GM13977 (cell line): ENCODE measurements at regions not wholly inside any gene's neighbourhood (a gene's known extent, or its start where the extent isn't known, plus 50 kb on each side); places are given as distances from the start of the nearest gene placed in this dataset.

Source experiments
- DNase-seq: peaks from one replicate; pipeline ENCODE4 v3.0.0; 2012; ENCODE audit warnings: low spot score
- in situ Hi-C: fragments of 300-500 bp; cut with MboI; formaldehyde crosslinking; loops from one replicate; pipeline ENCODE4 v1.12.0; 2022; ENCODE audit warnings: low sequenced_read_pairs, low pct_unique_long_range_greater_than_20kb, mixed read lengths, inconsistent platforms; ENCODE audit not compliant: unreplicated experiment
- TF ChIP-seq, protein P1 (sequence below): IDR thresholded peaks from 2 replicates; pipeline ENCODE4 v1.5.1; 2012; ENCODE audit warnings: mild to moderate bottlenecking, control low read depth; ENCODE audit not compliant: insufficient read depth; ENCODE audit errors: extremely low read depth, missing control alignments

DNA sequence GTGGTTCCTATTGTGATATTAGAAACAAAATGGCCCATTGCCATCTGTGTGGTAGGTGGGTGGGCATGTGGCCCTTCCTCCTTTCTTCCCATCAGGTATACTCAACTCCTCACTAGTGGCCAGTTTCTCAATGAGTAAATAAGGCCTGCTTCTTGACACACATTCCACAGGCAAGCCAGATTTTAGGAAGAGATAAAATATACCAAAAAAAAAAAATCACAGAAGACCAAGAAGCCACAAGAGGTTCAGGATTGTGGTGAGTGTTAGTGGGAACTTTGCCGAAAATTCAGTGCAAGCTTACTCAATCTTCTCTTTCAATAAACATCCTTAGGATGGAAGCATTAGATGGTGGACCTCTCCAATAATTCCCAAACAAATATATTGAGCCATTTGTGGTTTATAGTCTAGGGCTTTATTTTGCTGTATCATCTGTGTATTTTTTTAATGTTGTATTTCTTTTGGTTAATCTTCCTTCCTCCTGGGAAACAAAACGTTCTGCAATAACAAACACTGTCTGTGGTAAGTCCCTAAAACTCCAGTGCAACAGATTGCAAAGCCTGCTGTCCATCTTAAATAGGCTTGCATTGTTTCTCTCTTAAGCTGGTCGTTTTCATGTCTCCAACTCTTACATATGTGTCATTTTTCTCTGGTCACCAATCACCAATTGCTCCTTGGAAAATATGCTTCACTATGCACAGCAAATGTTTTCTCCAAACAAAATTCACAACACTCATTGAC lies 289.9 kb upstream of the KITLG start:
- no peak for DNase-seq
- in situ Hi-C loops, result no loop called here
- TF ChIP-seq, protein P1, sequence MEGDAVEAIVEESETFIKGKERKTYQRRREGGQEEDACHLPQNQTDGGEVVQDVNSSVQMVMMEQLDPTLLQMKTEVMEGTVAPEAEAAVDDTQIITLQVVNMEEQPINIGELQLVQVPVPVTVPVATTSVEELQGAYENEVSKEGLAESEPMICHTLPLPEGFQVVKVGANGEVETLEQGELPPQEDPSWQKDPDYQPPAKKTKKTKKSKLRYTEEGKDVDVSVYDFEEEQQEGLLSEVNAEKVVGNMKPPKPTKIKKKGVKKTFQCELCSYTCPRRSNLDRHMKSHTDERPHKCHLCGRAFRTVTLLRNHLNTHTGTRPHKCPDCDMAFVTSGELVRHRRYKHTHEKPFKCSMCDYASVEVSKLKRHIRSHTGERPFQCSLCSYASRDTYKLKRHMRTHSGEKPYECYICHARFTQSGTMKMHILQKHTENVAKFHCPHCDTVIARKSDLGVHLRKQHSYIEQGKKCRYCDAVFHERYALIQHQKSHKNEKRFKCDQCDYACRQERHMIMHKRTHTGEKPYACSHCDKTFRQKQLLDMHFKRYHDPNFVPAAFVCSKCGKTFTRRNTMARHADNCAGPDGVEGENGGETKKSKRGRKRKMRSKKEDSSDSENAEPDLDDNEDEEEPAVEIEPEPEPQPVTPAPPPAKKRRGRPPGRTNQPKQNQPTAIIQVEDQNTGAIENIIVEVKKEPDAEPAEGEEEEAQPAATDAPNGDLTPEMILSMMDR, result no peak

DNA sequence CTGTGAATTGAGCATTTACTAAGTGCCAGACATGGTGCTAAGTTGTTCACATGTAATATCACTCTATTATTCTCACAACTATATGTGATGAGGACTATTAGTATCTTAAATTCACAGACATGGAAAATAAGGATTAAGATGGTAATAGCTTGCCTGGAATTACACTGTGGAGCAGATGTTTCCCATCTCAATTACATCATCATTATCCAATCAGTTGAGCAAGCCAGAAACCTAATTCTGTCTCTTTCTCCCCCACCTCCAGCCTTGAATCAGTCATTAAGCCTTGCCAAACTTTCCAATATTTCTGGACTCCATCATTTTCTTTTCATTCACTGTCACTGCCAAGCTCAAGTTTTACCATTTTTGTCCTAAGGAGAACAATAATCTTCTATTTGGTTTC lies 287.8 kb upstream of the KITLG start:
- TF ChIP-seq, protein P1, result no peak
- no peak for DNase-seq
- in situ Hi-C loops, result no loop called here

DNA sequence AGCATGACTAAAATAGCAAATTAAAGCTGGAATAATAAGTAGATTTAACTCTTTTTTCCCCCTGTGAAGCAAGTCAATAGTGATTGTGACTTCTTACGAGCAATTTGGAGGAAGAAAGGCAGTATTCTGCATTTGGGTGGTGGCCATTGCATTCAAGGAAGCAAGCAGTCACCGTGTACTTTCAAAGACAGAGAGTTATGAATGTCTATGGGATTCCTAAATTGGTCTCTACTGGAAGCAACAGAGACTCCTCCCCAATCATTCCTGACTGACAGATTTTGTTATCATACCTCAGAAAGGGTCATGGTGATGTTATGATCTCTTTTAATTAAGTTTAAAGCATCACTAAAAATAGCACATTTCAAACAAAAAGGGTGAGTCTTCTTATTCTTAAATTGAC lies 287.2 kb upstream of the KITLG start:
- DNase-seq, result no peak
- TF ChIP-seq, protein P1, result no peak
- in situ Hi-C loops, result no loop called here

DNA sequence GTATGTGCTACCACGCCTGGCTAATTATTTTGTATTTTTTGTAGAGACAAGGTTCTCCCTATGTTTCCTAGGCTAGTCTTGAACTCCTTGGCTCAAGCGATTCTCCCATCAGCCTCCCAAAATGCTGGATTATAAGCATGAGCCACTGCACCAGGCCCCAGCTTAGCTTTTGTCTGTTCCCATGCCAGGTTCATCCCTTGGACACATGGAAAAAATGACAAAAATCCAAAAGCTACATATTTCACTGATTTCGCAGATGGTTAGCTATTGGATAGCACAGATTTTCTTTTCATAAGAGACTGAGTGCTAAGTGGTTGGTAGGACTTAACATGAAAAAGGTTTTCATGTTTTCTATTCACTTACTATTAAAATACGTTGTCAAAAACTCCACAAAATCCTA lies 286.6 kb upstream of the KITLG start:
- TF ChIP-seq, protein P1, result no peak
- in situ Hi-C loops, result no loop called here
- DNase-seq, result no peak

DNA sequence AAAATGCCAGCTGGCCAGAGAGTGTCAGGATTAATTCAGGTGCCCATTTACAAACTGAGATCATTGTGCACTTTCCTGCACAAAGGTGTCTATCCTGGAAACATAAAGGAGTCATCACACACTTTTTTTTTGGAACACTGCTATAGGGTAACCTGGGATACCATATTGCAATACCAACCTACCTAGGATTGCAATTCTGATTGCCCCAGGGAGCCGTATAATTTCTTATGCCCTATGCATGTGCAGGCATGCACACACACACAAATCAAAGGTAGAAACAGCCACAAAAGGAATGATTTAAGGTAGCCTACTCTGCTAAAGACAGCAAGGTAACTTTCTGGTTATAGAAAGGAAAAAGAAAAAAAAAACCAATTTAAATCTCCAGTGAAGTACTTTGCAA lies 285.3 kb upstream of the KITLG start:
- no peak for DNase-seq
- in situ Hi-C loops, result no loop called here
- TF ChIP-seq, protein P1, result no peak

DNA sequence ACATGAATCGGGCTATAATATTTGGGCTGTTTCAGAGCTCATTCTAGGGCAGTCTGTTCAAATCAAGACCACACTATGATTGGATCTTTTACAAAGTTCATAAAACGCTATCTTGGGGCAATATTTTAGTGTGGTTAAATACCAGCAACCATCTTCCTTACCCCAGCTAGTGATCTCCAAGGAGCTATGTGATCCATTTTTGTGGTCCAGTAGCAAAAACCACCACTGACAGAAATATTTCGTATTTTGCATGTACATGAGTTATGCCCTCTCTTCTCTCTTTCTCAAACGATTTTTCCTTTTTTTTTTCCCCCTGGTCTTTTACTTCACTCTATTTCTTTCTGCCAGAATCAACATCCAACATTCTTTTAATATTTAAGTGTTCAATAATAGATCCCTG lies 280.6 kb upstream of the KITLG start:
- TF ChIP-seq, protein P1, result no peak
- in situ Hi-C loops, result no loop called here
- DNase-seq, result no peak

DNA sequence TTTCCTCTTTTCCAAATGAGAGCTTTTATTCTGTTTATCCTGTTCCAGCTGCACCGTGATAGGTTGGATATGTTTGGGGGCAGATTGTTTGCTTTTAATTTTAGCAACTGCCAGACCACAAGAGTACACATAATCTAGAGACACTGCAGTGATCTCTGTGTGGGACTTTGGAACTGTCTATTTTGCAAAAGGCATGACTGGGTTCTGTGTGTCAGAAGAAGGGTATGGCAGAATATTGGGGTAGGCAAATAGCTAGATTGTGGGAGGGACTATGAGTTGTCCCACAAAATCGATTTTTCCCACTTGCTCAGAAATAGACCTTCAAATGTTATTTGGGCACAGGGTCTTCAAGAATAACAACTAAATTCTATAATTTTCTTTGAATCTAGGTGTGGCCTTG lies 275.9 kb upstream of the KITLG start:
- TF ChIP-seq, protein P1, result no peak
- in situ Hi-C loops, result no loop called here
- no peak for DNase-seq
